K562 (cell line): ENCODE measurements at regions not wholly inside any gene's neighbourhood (a gene's known extent, or its start where the extent isn't known, plus 50 kb on each side); places are given as distances from the start of the nearest gene placed in this dataset.

ENCODE experiments used
- CBX2 ChIP-seq: fragments of 200-600 bp; sonication (generic); IDR thresholded peaks from one replicate; pipeline ENCODE4 v1.6.1; 2012; ENCODE audit warnings: mild to moderate bottlenecking, low read length, inconsistent platforms; ENCODE audit not compliant: insufficient read depth, poor library complexity, severe bottlenecking
- CEBPB ChIP-seq: fragments of 450-650 bp; IDR thresholded peaks from 2 replicates; pipeline ENCODE4 v1.6.1; 2016; ENCODE audit warnings: missing genetic modification characterization, missing compliant biosample characterization
- CTCF ChIP-seq, 3 experiments: IDR thresholded peaks in 2 of 3; conservative IDR thresholded peaks in 1 of 3; 2 replicates each; pipeline ENCODE4 v1.5.1; 2011 to 2012; ENCODE audit warnings: low read length in 3 of 3, mild to moderate bottlenecking in 3 of 3, control low read depth in 2 of 3, improper control_type of control experiment in 1 of 3, inconsistent platforms in 1 of 3, low read depth in 1 of 3, mixed read lengths in 1 of 3, moderate library complexity in 1 of 3; ENCODE audit not compliant: insufficient read depth in 2 of 3
- DACH1 ChIP-seq: fragments of 450-650 bp; IDR thresholded peaks from 2 replicates; pipeline ENCODE4 v1.6.1; 2018; ENCODE audit not compliant: partially characterized antibody
- E2F1 ChIP-seq: sonication (generic); formaldehyde crosslinking; IDR thresholded peaks from 2 replicates; pipeline ENCODE4 v1.8.1; 2023; ENCODE audit warnings: mild to moderate bottlenecking, missing genetic modification reagents, moderate library complexity
- HDAC2 ChIP-seq: fragments of 450-650 bp; IDR thresholded peaks from 2 replicates; pipeline ENCODE4 v1.6.1; 2016; ENCODE audit warnings: mild to moderate bottlenecking
- PRDM10 ChIP-seq: fragments of 450-650 bp; IDR thresholded peaks from 2 replicates; pipeline ENCODE4 v1.6.1; 2018; ENCODE audit not compliant: partially characterized antibody
- THRA ChIP-seq: fragments of 450-650 bp; IDR thresholded peaks from 2 replicates; pipeline ENCODE4 v1.6.1; 2017; ENCODE audit warnings: mild to moderate bottlenecking, moderate library complexity
- USF1 ChIP-seq: sonication (generic); formaldehyde crosslinking; IDR thresholded peaks from 2 replicates; pipeline ENCODE4 v1.9.0; 2022; ENCODE audit warnings: mild to moderate bottlenecking, missing genetic modification reagents

- TF ChIP-seq USF1 (CRISPR knock-in tag) (no peak), CEBPB (tag) (no peak), THRA (no peak), CTCF (IDR thresholded peaks at IDR 0.05 in 2 of 3, conservative IDR thresholded peaks at IDR 0.05 in 1 of 3; ENCODE audit: insufficient read depth in 2 of 3, low read depth in 1 of 3, low read length in 3 of 3) (no peak), PRDM10 (no peak), E2F1 (CRISPR knock-in tag) (no peak), DACH1 (no peak), HDAC2 (no peak), CBX2 (no peak)
Observed at GRCh38 chr6:14384175-14384949, 266.8 kb downstream of the CD83 start.
